Activated T-helper 2 cell treated with anti-CD3 and anti-CD28 coated beads, Interferon-gamma antibody, Interleukin-2, Interleukin-4, amounts not matched to agents 10 μg/mL and 5 μg/mL and 100 μg/mL, durations not matched to agents 14 hours and 24 hours and 36 hours (primary cell): ENCODE measurements at regions not wholly inside any gene's neighbourhood (a gene's known extent, or its start where the extent isn't known, plus 50 kb on each side); places are given as distances from the start of the nearest gene placed in this dataset.

Experiments
- DNase-seq: peaks from one replicate; pipeline ENCODE4 v3.0.0; 2021; ENCODE audit warnings: low spot score
- H3K27ac Mint-ChIP-seq: one replicate; pipeline ENCODE4 v1.8.0; 2021; ENCODE audit warnings: mixed read lengths
- H3K27me3 Mint-ChIP-seq: one replicate; pipeline ENCODE4 v1.8.0; 2021; ENCODE audit warnings: low read depth, mixed read lengths
- H3K36me3 Mint-ChIP-seq: one replicate; pipeline ENCODE4 v1.8.0; 2021; ENCODE audit warnings: low read depth, mixed read lengths
- H3K4me1 Mint-ChIP-seq: one replicate; pipeline ENCODE4 v1.8.0; 2021; ENCODE audit warnings: low read depth, mixed read lengths
- H3K4me3 Mint-ChIP-seq: one replicate; pipeline ENCODE4 v1.8.0; 2021; ENCODE audit warnings: low read depth, mild to moderate bottlenecking, moderate library complexity, mixed read lengths
- H3K9me3 Mint-ChIP-seq: one replicate; pipeline ENCODE4 v1.8.0; 2021; ENCODE audit warnings: mixed read lengths
- intact Hi-C: fragments of 100-400 bp; cut with micrococcal nuclease; formaldehyde crosslinking; loops from one replicate; pipeline ENCODE4 v1.15.1; 2023

DNA sequence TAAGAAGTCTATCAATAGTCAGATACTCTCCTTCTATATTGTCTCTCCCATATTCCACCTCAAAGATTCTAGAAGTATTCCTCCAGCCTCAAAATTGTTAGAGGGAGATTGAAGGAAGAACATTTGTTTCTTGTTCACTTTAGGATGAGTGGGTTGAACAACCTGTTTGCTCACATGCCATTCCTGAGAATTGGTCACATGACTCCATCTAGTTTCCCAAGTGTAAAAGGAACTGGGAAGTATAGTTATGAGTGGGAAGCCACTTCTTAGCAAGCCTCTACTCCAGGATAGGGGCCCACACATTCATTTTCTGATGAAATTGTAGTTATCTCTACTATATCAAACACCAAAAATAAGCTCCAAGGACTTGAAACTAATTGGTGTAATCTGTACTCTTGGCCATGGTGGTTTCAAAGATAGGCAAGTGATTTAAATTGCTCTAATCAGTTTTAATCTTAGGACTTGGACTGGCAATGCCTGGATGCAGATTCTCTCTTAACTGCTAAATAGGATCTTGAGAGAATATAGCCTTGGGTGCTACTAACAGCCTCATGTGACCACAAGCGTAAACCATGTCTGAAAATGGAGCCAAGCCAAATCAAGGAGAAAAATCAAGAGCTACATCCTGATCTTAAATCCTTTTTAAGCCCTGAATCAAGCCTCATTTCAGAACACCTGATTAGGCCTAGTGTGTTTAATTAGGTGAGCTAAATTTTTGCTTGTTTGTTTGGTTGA lies 758.7 kb upstream of the MAN1A1 start:
- H3K4me3 Mint-ChIP-seq = no peak overlapping the region
- no peaks in the 10 kb centered on the region for H3K27me3 Mint-ChIP-seq
- H3K36me3 Mint-ChIP-seq = no peaks in the 10 kb centered on the region
- no peaks in the 10 kb centered on the region for H3K9me3 Mint-ChIP-seq
- intact Hi-C loops = no loop called here
- H3K27ac Mint-ChIP-seq = no peak overlapping the region
- H3K4me1 Mint-ChIP-seq = no peaks in the 10 kb centered on the region
- no peak for DNase-seq

DNA sequence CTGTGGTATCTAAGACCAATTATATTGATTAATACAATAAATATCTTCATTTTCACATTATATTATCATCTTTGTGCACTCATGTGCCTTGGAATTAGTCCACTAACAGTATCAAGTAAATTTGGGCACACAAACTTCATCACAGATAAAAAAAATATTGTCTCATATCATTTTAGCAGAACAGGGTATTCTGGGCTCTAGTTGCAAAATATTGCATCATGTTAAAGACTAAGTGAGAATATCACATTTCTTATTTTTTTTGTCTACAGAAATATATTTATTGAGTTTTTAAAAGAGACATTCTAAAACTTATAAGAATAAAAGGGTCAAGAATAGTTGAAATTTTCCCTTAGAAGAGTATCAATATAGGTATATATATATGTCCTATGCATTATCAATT lies 754.1 kb upstream of the MAN1A1 start:
- no peaks in the 10 kb centered on the region for H3K36me3 Mint-ChIP-seq
- no peak overlapping the region for H3K4me3 Mint-ChIP-seq
- DNase-seq = no peak
- intact Hi-C loops = no loop called here
- no peaks in the 10 kb centered on the region for H3K9me3 Mint-ChIP-seq
- H3K27ac Mint-ChIP-seq = no peak overlapping the region
- H3K27me3 Mint-ChIP-seq = no peaks in the 10 kb centered on the region
- no peaks in the 10 kb centered on the region for H3K4me1 Mint-ChIP-seq

DNA sequence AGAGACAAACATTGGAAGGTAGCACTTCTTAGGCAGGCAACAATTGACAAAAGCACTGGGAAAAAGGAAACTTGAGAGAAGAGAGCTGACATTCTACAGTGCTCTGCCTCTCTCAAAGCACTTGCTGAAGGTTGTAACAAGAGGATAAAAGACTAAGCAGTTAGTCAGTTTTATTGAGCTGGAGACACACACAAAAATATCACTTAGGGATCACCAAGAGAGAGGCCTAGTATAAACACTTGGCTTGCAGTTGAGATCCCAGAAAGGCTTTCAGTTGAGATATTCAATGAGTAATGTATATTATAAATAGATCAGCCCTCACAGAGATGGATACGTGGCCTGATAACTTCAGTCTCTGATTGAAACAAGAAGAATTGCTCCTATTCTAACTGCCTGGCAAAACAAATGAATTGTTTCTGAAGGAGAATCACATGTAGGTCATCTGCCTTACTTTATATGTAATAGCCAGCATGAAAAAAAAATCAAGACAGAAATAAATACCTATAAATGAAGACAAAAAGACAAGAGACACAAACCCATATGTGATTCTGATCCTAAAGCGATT lies 747.2 kb upstream of the MAN1A1 start:
- intact Hi-C loops = no loop called here
- H3K9me3 Mint-ChIP-seq = no peaks in the 10 kb centered on the region
- no peak for DNase-seq
- no peaks in the 10 kb centered on the region for H3K27me3 Mint-ChIP-seq
- H3K4me3 Mint-ChIP-seq = no peak overlapping the region
- no peaks in the 10 kb centered on the region for H3K36me3 Mint-ChIP-seq
- no peaks in the 10 kb centered on the region for H3K4me1 Mint-ChIP-seq
- H3K27ac Mint-ChIP-seq = no peak overlapping the region

DNA sequence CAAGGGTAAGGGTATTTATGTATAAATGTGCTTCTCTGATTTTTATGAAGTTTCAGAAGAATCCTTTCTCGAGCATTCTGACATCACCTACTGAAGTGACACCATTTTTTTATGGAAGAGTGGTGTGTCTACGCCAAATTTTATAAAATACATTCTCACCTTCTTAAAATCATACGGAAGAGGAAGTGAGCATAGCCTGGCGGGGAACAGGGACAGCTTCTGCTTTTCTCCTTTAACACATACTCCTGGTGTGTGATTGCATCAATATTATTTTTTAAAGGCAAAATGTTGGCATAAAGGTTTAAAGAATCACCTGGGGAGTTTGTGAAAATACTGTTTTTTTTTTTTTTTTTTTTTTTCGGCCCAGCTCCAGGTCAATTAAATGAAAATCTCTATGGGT lies 733.6 kb upstream of the MAN1A1 start:
- Mint-ChIP-seq H3K27me3 (no peaks in the 10 kb centered on the region), H3K9me3 (no peaks in the 10 kb centered on the region), H3K4me3 (no peak overlapping the region), H3K4me1 (no peaks in the 10 kb centered on the region), H3K36me3 (no peaks in the 10 kb centered on the region), H3K27ac (no peak overlapping the region)
- intact Hi-C loops = no loop called here
- no peak for DNase-seq

DNA sequence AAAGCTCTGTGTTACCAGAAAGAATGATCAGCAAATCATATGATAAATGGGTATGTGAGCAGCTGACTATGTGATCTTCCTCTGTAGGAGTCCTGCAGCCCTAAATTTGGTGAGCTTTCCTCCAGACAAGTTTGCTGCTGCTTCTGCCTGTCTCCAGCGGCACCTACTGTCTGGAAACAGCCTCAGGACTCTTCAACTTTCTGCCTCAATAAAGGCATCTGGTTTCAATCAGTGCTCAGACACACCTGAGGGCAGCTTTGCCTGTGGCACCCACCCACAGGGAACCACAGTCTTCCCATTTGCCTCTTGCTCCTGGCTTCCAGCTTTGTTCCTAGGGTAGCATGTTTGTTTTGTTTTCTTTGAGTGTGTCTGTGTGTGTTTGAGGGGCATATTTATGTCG lies 727.9 kb upstream of the MAN1A1 start:
- Mint-ChIP-seq H3K36me3 (no peaks in the 10 kb centered on the region), H3K27ac (no peak overlapping the region), H3K4me3 (no peak overlapping the region), H3K9me3 (no peaks in the 10 kb centered on the region), H3K4me1 (no peaks in the 10 kb centered on the region), H3K27me3 (no peaks in the 10 kb centered on the region)
- no peak for DNase-seq
- intact Hi-C loops = no loop called here

DNA sequence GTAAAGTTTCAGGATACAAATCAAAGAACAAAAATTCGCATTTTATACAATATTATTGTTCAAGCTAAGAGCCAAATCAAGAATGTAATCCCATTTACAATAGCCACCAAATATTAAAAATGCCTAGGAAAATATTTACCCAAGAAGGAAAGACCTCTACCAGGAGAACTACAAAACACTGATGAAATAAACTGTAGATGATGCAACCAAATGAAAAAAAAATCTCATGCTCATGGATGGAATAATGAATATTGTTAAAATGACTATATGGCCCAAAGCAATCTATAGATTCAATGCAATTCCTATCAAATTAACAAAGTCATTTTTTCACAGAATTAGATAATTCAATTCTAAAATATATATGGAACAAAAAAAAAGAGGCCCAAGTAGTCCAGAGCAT lies 708.8 kb upstream of the MAN1A1 start:
- Mint-ChIP-seq H3K36me3 (no peaks in the 10 kb centered on the region), H3K9me3 (no peaks in the 10 kb centered on the region), H3K4me3 (no peak overlapping the region), H3K4me1 (no peaks in the 10 kb centered on the region), H3K27ac (no peak overlapping the region), H3K27me3 (no peaks in the 10 kb centered on the region)
- no peak for DNase-seq
- intact Hi-C loops = no loop called here

DNA sequence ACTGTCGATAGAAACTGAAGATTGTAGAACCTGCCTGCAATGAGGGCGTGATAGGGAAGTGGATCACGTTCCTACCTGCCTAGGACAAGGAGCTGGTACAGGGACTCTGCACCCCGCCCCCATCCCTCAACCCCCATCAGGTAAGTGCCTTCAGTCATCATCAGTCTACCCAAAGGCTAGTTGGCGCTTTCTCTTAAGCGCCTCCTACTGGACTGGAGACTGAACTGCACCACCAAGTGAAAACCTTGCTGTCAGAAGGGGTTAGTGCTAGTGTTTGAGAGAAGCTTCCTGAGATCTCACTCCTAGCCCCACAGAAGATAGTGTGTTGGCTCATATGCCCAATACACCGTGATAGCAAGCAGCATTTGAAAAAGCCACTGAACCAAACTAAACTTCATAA lies 706.5 kb upstream of the MAN1A1 start:
- no peaks in the 10 kb centered on the region for H3K4me1 Mint-ChIP-seq
- DNase-seq = no peak
- no peaks in the 10 kb centered on the region for H3K36me3 Mint-ChIP-seq
- intact Hi-C loops = no loop called here
- no peak overlapping the region for H3K27ac Mint-ChIP-seq
- H3K9me3 Mint-ChIP-seq = no peaks in the 10 kb centered on the region
- no peaks in the 10 kb centered on the region for H3K27me3 Mint-ChIP-seq
- no peak overlapping the region for H3K4me3 Mint-ChIP-seq

DNA sequence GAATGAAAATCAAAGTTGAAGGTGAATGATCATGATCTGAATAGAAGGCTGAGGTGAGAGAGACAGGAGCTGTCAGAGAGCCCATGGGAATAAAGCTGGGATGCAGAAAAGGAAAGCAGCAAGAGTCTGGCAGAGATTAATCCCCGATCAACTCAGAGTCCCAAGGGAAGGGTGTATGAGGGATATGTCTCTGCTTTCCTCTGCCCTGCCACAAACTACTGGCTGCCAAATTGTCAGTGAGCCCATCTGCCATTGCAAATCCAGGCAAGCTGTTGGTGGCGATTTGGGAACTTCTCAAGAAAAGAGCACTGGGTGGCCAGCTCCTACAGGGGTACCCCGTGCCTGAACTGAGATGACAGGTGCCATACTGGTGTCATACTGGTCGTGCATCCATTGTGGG lies 705.5 kb upstream of the MAN1A1 start:
- Mint-ChIP-seq H3K4me1 (no peaks in the 10 kb centered on the region), H3K27ac (no peak overlapping the region), H3K9me3 (no peaks in the 10 kb centered on the region), H3K36me3 (no peaks in the 10 kb centered on the region), H3K4me3 (no peak overlapping the region), H3K27me3 (no peaks in the 10 kb centered on the region)
- DNase-seq = no peak
- intact Hi-C loops = no loop called here

DNA sequence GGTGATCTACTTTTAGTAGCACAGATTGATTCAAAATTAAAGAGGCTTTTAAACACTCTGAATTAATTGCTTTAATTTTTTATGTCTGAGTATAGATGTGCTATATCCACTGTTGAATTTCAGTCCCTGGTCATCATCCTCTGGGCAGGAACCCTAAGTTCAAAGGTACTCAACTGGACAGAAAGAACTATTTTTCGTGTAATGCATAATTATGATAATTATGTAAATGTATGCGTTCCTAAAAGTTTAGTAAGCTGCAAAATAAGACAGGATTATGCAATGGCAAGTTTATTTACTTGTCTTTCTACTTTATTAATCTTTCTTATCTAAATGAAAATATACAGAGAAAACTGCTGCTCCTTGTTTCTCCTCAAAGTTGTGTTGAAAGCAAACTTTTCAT lies 690.1 kb upstream of the MAN1A1 start:
- Mint-ChIP-seq H3K4me3 (no peak overlapping the region), H3K36me3 (no peaks in the 10 kb centered on the region), H3K4me1 (no peaks in the 10 kb centered on the region), H3K27me3 (no peaks in the 10 kb centered on the region), H3K27ac (no peak overlapping the region), H3K9me3 (no peaks in the 10 kb centered on the region)
- no peak for DNase-seq
- intact Hi-C loops = no loop called here

DNA sequence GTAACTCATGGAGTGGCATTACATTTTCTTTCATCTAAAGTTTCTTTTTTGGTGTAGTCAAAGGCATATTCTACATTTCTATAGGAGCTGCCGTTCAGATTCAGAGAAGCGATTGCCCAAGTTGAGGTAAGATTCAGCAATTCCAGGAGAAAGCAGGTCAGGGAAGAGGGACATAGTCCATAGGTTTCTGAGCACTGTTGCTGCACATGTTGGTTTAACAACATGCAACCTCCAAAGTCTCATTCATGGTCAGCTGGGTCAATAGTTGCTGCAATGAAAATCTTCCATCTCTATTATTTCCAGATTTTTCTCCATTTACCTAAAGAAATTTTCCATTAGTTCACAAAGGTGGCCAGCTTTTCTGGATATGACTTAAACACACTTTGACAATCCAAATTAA lies 682.3 kb upstream of the MAN1A1 start:
- no peaks in the 10 kb centered on the region for H3K27me3 Mint-ChIP-seq
- no peak overlapping the region for H3K4me3 Mint-ChIP-seq
- intact Hi-C loops = no loop called here
- H3K27ac Mint-ChIP-seq = no peak overlapping the region
- no peaks in the 10 kb centered on the region for H3K36me3 Mint-ChIP-seq
- no peaks in the 10 kb centered on the region for H3K4me1 Mint-ChIP-seq
- H3K9me3 Mint-ChIP-seq = no peaks in the 10 kb centered on the region
- DNase-seq = no peak

DNA sequence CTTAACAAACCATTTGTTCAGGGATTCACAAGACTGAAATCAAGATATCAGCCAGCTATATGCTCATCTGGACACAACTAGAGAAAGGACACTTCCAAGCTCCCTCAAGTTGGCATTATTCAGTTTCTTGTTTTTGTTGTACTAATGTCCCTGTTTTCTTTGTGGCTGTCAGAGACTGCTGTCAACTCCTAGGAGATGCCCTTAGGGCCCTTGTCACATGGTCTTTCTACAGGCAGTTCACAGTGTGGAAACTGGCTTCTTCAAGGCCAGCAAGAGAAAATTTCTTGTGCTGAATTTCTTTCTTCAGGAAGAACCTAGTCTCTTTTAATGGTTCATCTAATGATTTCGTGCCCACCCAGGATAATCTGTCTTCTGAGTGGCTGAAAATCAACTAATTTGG lies 677.2 kb upstream of the MAN1A1 start:
- no peak for DNase-seq
- Mint-ChIP-seq H3K4me3 (no peak overlapping the region), H3K27me3 (no peaks in the 10 kb centered on the region), H3K9me3 (no peaks in the 10 kb centered on the region), H3K4me1 (no peaks in the 10 kb centered on the region), H3K36me3 (no peaks in the 10 kb centered on the region), H3K27ac (no peak overlapping the region)
- intact Hi-C loops = no loop called here

DNA sequence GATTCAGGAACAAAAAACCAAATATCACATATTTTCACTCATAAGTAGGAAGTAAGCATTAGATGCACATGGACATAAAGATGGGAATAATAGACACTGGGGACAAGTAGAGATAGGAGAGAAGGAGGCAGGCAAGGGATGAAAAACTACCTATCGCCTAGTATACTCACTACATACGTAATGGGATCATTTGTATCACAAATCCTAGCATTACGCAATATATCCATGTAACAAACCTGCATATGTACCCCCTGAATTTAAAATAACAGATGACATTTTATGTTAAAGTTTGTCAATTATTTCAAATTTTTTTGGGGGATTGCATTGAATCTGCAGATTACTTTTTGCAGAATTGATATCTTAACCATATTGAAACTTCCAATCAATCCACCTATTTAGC lies 660.5 kb upstream of the MAN1A1 start:
- no peaks in the 10 kb centered on the region for H3K9me3 Mint-ChIP-seq
- intact Hi-C loops = no loop called here
- no peak overlapping the region for H3K4me3 Mint-ChIP-seq
- H3K36me3 Mint-ChIP-seq = no peaks in the 10 kb centered on the region
- H3K4me1 Mint-ChIP-seq = no peaks in the 10 kb centered on the region
- no peaks in the 10 kb centered on the region for H3K27me3 Mint-ChIP-seq
- no peak for DNase-seq
- H3K27ac Mint-ChIP-seq = no peak overlapping the region

DNA sequence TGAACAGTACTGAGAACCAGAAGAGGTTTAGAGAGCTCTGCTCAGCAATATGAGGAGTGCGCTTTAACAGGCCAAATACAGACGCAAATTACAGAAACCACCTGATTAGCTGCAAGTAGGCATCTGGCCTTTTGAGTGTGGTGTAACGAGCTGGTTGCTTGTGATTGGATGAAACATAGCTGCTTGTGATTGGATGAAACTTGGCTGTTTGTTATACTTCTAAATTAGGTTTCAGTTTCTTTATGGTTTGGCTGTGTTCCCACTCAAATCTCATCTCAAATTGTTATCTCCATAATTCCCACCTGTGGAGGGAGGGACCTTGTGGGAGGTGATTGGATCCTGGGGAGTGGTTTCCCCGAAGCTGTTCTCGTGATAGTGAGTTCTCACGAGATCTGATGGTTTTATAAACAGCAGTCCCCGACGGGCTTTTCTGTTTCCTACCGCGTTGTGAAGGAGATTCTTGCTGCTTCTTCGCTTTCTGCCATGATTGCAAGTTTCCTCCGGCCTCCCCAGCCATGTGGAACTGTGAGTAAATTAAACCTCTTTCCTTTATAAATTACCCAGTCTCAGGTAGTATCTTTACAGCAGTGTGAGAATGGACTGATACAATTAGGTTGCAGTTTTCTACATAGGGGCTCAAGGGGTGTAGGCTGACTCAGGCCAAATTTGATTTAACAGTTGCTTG lies 655.9 kb upstream of the MAN1A1 start:
- no peaks in the 10 kb centered on the region for H3K9me3 Mint-ChIP-seq
- no peak overlapping the region for H3K27ac Mint-ChIP-seq
- no peaks in the 10 kb centered on the region for H3K36me3 Mint-ChIP-seq
- intact Hi-C loops = no loop called here
- no peak overlapping the region for H3K4me3 Mint-ChIP-seq
- DNase-seq = no peak
- no peaks in the 10 kb centered on the region for H3K27me3 Mint-ChIP-seq
- H3K4me1 Mint-ChIP-seq = no peaks in the 10 kb centered on the region
